ENCODE measurements at regions not wholly inside any gene's neighbourhood (a gene's known extent, or its start where the extent isn't known, plus 50 kb on each side); places are given as distances from the start of the nearest gene placed in this dataset.

DNA sequence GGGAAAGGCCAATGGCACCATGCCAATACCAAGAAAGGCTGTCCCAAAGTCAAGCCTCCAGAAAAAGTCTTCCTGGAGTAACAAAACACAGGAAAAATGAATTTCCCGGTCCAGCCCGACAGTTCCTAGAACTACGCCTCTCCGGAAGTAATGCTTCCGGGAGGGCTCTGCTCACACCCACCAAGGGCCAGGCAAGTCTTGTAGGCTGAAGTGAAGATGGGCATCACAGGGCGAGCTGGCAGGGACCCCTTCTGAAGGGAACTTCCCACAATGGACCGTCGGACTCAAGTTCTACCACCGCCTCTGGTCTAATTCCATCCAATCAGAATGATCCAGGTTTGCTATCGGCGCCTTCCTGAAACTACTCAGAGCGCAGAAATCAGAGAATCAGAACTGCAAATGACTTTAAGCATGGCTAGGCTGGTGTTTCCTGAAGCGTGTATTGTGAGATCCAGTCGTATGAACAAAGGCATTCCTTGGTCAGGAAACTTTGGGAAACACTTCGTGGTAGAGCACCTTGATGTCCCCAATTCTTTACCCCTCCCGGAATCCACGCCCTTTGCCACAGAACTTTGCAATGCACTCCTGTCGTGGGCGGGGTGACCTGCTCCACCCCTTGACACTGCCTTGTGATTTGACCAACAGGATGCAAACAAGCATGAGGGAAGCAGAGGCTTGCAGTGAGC, 127.8 kb downstream of the BCOR start:
- TF ChIP-seq NFIC (IDR thresholded peaks at IDR 0.05), result peak; percentile 79; the same call in 1 of the 2 replicates
- TF ChIP-seq KDM4B (IDR thresholded peaks at IDR 0.05; ENCODE audit: borderline replicate concordance in 2 of 2, low read depth in 1 of 2), result no peak
- FAIRE-seq (no peak), DNase-seq (ENCODE audit: extremely low read depth in 1 of 4, low spot score in 3 of 4) (no peak), ATAC-seq (no peak)
- Histone ChIP-seq H3K9me3 (replicated peaks; ENCODE audit: control insufficient read depth, insufficient read depth, low read depth, low read length) (no peaks in the 10 kb centered on the region; the same call in 1 of the 2 replicates), H3K9me1 (ENCODE audit: control insufficient read depth, insufficient read depth, low read length) (no peaks in the 10 kb centered on the region), H3K27ac (ENCODE audit: extremely low read depth, low read depth, low read length) (no peak overlapping the region), H3K36me3 (ENCODE audit: control insufficient read depth, insufficient read depth, low read length) (no peaks in the 10 kb centered on the region), H3K4me1 (replicated peaks in 1 of 2; ENCODE audit: control insufficient read depth in 2 of 2, insufficient read depth in 2 of 2, low read length in 2 of 2) (peaks cover 0 to 5% of the 10 kb centered on the region in 2 experiments; a peak in 2 of 5 replicates), H4K20me1 (replicated peaks; ENCODE audit: control insufficient read depth, insufficient read depth, low read length) (no peaks in the 10 kb centered on the region), H3K79me2 (ENCODE audit: control insufficient read depth, insufficient read depth, low read length) (no peaks in the 10 kb centered on the region), H3K4me3 (no peak overlapping the region), H2AFZ (ENCODE audit: low read depth, low read length) (peak overlapping the region; percentile 59; the same call in 1 of the 2 replicates), H3K4me2 (ENCODE audit: insufficient read depth, low read length) (no peak overlapping the region; the same call in 1 of the 2 replicates), H3K27me3 (ENCODE audit: control insufficient read depth in 2 of 2, insufficient read depth in 2 of 2, low read length in 2 of 2) (no peaks in the 10 kb centered on the region; a peak in 1 of 5 replicates), H3K9ac (ENCODE audit: insufficient read depth in 1 of 2, low read depth in 2 of 2, low read length in 2 of 2) (no peak overlapping the region)
- no TSS peak for BruUV-seq (replicated peaks)
- in situ Hi-C loops (cut with MboI), result no loop called here
- intact Hi-C loops (cut with micrococcal nuclease), result no loop called here
- CTCF ChIA-PET (ENCODE audit: low intra/inter-chr PET ratio), result no interaction called here
- WGBS (ENCODE audit: insufficient coverage, low coverage, missing lambda C conversion rate), result 29% methylated on average over 18 of the region's 19 CpGs
- POLR2A ChIA-PET, result interaction anchor here (0.6 kb wide), 1 partner anchor 195 kb away, joined by 3 read pairs; no protein-coding TSS in a partner anchor

DNA sequence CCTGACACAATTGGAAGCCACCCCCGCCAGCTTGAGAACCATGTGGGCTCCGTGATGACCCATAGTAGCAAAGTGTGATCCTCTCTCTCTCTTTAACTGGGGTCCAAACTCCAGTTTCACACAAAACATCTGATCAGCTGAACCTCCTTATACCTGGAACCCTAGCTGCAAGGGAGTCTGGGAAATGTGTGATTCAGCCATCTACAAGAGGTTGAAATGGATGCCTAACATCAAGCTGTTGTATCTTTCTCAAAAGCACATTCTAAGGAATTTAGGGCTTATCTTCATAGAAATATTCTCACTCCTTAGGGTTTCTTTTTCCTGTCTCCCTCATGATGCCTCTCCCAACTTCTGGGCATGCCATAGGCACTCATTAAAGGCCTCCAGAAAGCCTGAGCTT, 126.0 kb downstream of the BCOR start:
- ATAC-seq (no peak), FAIRE-seq (no peak), DNase-seq (ENCODE audit: extremely low read depth in 1 of 4, low spot score in 3 of 4) (no peak)
- Histone ChIP-seq H3K4me1 (replicated peaks in 1 of 2; ENCODE audit: control insufficient read depth in 2 of 2, insufficient read depth in 2 of 2, low read length in 2 of 2) (peaks cover 0 to 5% of the 10 kb centered on the region in 2 experiments; a peak in 2 of 5 replicates), H3K79me2 (ENCODE audit: control insufficient read depth, insufficient read depth, low read length) (no peaks in the 10 kb centered on the region), H3K9me1 (ENCODE audit: control insufficient read depth, insufficient read depth, low read length) (no peaks in the 10 kb centered on the region), H4K20me1 (replicated peaks; ENCODE audit: control insufficient read depth, insufficient read depth, low read length) (no peaks in the 10 kb centered on the region), H3K27ac (ENCODE audit: extremely low read depth, low read depth, low read length) (no peak overlapping the region), H3K36me3 (ENCODE audit: control insufficient read depth, insufficient read depth, low read length) (no peaks in the 10 kb centered on the region), H3K9me3 (replicated peaks; ENCODE audit: control insufficient read depth, insufficient read depth, low read depth, low read length) (no peaks in the 10 kb centered on the region; the same call in 1 of the 2 replicates), H3K4me3 (no peak overlapping the region), H3K4me2 (ENCODE audit: insufficient read depth, low read length) (no peak overlapping the region), H3K9ac (ENCODE audit: insufficient read depth in 1 of 2, low read depth in 2 of 2, low read length in 2 of 2) (no peak overlapping the region), H2AFZ (ENCODE audit: low read depth, low read length) (no peak overlapping the region), H3K27me3 (ENCODE audit: control insufficient read depth in 2 of 2, insufficient read depth in 2 of 2, low read length in 2 of 2) (no peaks in the 10 kb centered on the region; a peak in 1 of 5 replicates)
- ChIA-PET CTCF (ENCODE audit: low intra/inter-chr PET ratio) (no interaction called here), POLR2A (no interaction called here)
- WGBS (ENCODE audit: insufficient coverage, low coverage, missing lambda C conversion rate), result 23% methylated on average over 2 of the region's 2 CpGs
- intact Hi-C loops (cut with micrococcal nuclease), result no loop called here
- TF ChIP-seq TRIM28 (IDR thresholded peaks at IDR 0.05) (0 out of 2 replicates have a peak, but pooled peaks have one; percentile 44), CBX3 (IDR thresholded peaks at IDR 0.05; ENCODE audit: borderline replicate concordance in 1 of 2, low read length in 2 of 2) (peak in 1 of 2 experiments; percentile 77; a peak in 1 of 3 replicates), ZNF23 (CRISPR knock-in tag; IDR thresholded peaks at IDR 0.05) (no peak), ETV5 (CRISPR knock-in tag; IDR thresholded peaks at IDR 0.05; ENCODE audit: low read depth) (no peak)
- in situ Hi-C loops (cut with MboI), result no loop called here
- no TSS peak for BruUV-seq (replicated peaks)
